ENCODE measurements at regions not wholly inside any gene's neighbourhood (a gene's known extent, or its start where the extent isn't known, plus 50 kb on each side); places are given as distances from the start of the nearest gene placed in this dataset.
"Not testable (repeated sequence)": the region's sequence is repeated elsewhere in the genome, so short reads cannot be mapped to it uniquely, and the experiment has no call there.

GRCh38 chr16:86945166-86945900 lies 367.0 kb downstream of the FOXL1 start:
- DNase-seq = no peak

- no peak for DNase-seq
These were observed 368.0 kb downstream of the FOXL1 start for GRCh38 chr16:86946396-86946795.

- no peak for DNase-seq
These were observed 368.6 kb downstream of the FOXL1 start for GRCh38 chr16:86946981-86947380.

DNA sequence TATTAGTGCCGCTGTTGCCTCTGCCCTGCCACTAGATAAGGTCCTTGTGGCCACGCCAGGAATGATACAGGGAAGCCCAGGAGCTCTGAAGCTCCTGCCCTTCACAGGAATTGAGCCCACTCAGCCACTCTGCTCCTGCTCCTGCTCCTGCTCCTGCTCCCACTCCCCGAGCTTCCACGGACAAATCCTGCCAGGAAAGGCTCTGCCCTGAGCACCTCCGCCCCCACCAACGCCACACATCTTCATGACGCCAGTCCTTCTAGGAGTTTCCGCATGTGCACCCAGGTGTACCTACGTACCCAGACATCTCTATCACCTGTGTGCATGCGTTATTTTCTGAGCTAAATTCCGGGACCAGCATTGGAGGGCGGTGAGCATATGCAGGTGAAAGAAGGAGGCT lies 369.1 kb downstream of the C16orf95 start:
- DNase-seq = no peak

GRCh38 chr16:86949116-86949515 lies 368.1 kb downstream of the C16orf95 start:
- DNase-seq = no peak

GRCh38 chr16:86949630-86950029 lies 367.6 kb downstream of the C16orf95 start:
- no peak for DNase-seq

GRCh38 chr16:86951041-86951822 lies 366.0 kb downstream of the C16orf95 start:
- no peak for DNase-seq

- no peak for DNase-seq
These were observed 365.2 kb downstream of the C16orf95 start for GRCh38 chr16:86951831-86952598.

DNA sequence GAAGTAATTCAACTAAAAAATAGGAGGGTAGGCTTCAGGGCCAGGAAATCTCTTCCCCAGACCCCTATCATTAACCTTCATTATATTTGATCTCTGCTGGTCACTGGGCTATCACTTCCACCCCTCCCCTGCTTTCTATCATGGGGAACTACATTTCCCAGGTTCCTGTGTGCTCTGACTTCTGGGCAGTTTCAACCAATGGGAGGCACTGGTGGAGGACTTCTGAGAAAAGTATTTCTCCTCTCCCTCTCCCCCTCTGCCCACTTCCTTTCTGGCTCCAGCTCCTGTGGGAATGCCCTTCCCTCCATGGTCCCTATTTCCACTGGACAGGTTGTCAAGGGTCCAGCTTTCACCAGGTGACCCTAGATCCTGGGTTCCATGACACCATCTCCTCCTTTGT lies 364.4 kb downstream of the C16orf95 start:
- DNase-seq = no peak

- DNase-seq = no peak
These were observed 363.4 kb downstream of the C16orf95 start for GRCh38 chr16:86953631-86954391.

- no peak for DNase-seq
These were observed 361.9 kb downstream of the C16orf95 start for GRCh38 chr16:86955136-86955855.

GRCh38 chr16:86956437-86956836 lies 360.8 kb downstream of the C16orf95 start:
- no peak for DNase-seq

DNA sequence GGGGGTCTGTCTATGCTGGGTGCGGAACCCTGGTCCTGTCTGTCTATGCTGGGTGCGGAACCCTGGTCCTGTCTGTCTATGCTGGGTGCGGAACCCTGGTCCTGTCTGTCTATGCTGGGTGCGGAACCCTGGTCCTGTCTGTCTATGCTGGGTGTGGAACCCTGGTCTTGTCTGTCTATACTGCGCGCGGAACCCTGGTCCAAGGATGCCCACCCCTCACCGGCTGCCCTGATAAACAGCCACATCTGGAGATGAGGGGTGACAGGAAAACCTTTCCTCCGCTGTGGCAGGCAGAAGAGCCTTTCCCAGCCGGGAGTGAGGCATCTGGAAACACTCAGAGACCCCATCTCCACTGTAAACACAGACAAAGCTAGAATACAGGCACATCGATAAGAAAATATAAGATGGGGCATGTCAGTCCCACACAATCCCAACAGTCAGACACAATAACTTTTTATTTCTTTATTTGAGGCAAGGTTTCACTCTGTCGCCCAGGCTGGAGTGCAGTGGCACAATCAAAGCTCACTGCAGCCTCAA lies 359.5 kb downstream of the C16orf95 start:
- DNase-seq = not testable (repeated sequence)

GRCh38 chr16:86958423-86958822 lies 358.8 kb downstream of the C16orf95 start:
- DNase-seq = no peak

DNA sequence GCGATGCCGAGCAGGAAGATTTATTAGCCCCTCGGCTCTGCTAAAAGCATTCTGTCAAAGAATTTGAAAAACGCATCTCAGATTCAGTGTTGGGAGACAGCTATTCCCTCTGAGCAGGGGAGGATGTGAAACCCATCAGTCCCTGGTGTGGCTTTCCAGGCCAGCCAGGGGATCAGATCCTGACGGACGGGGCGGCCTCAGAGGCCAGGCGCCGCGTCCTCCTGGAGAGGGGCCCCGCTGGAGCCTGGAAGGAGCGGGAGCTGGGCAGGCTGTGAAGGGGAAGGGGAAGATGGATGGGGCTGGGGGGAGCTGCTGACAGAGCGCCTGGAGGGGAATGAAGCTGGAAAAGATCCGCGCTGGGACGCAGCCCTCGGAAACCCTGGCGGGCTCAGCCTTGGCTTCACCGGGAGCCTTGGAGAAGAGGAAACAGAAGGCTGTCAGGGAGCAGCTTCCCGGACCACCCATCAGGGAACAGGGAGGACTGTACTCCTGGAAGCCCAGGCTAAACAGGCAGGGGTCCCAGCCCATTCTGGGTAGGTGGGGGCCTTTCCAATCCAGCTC lies 358.0 kb downstream of the C16orf95 start:
- no peak for DNase-seq

GRCh38 chr16:86959729-86960128 lies 357.5 kb downstream of the C16orf95 start:
- no peak for DNase-seq

DNA sequence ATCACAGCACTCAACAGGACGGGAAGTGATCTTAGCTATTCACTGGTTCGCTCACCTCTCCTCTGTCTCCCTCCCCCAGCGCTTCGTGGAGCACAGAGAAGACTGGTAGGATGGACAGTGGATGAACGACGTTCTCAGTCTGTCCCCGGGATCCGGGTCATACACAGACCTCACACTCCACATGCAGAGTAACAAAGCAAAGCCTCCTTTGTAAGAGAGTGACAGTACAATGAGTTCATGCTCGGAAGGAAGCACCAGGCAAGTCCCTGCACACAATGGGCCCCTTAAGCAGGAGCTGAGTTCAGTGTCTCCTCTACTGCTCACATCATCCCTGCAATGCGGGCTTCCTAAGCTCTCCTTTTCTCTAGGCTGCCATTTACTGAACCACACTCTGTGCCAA lies 356.9 kb downstream of the C16orf95 start:
- DNase-seq = no peak

- DNase-seq = no peak
These were observed 356.0 kb downstream of the C16orf95 start for GRCh38 chr16:86961171-86961601.

DNA sequence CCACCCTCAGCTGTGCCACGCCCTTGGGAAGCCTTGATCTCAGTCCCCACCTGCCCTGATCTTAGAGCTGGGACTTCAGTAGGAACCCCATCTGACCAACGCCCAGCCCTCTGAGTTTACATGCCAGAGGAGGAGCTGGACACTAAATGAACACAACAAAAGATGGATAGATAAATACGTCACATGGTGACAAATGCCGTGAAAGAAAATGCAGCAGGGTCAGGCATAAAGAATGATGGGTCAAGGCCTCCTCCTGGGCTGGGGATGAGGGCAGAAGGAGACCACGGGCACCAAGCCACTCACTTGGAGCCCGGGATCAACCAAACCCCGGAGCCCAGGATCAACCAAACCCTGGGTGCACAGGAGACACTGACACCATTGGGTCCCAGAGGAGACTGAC lies 354.9 kb downstream of the C16orf95 start:
- DNase-seq = no peak

GRCh38 chr16:86962913-86963312 lies 354.3 kb downstream of the C16orf95 start:
- no peak for DNase-seq
